H1 (cell line): ENCODE measurements at regions not wholly inside any gene's neighbourhood (a gene's known extent, or its start where the extent isn't known, plus 50 kb on each side); places are given as distances from the start of the nearest gene placed in this dataset.

Source experiments
- ATF3 ChIP-seq: IDR thresholded peaks from 2 replicates; pipeline ENCODE4 v1.6.1; 2011; ENCODE audit warnings: low read depth, mild to moderate bottlenecking, low read length; ENCODE audit not compliant: insufficient read depth
- CTCF ChIP-seq, 3 experiments: IDR thresholded peaks; 1 replicate in 2 of 3; 2 replicates in 1 of 3; pipeline versions ENCODE4 v1.5.1 to v1.6.1; 2011; ENCODE audit warnings: low read length in 3 of 3, mild to moderate bottlenecking in 3 of 3, inconsistent platforms in 2 of 3, low read depth in 1 of 3, moderate library complexity in 1 of 3; ENCODE audit not compliant: insufficient read depth in 1 of 3; ENCODE audit errors: control extremely low read depth in 1 of 3
- EZH2 ChIP-seq: fragments of 200-600 bp; sonication (generic); IDR thresholded peaks from 2 replicates; pipeline ENCODE4 v1.7.1; 2012; ENCODE audit warnings: low read depth, mild to moderate bottlenecking, moderate library complexity, low read length, inconsistent platforms; ENCODE audit not compliant: severe bottlenecking
- JUN ChIP-seq: IDR thresholded peaks from 2 replicates; pipeline ENCODE4 v1.6.1; 2011; ENCODE audit warnings: low read depth, mild to moderate bottlenecking, improper control_type of control experiment, low read length
- JUND ChIP-seq: IDR thresholded peaks from 2 replicates; pipeline ENCODE4 v1.6.1; 2011; ENCODE audit warnings: mild to moderate bottlenecking, improper control_type of control experiment, low read length
- MAX ChIP-seq: IDR thresholded peaks from 2 replicates; pipeline ENCODE4 v1.6.1; 2012; ENCODE audit warnings: inconsistent platforms
- POLR2A ChIP-seq, 2 experiments: IDR thresholded peaks; 1 replicate in 1 of 2; 2 replicates in 1 of 2; pipeline ENCODE4 v1.6.1; 2011; ENCODE audit warnings: low read depth in 2 of 2, low read length in 2 of 2, mild to moderate bottlenecking in 2 of 2; ENCODE audit errors: control extremely low read depth in 1 of 2
- POLR2AphosphoS5 ChIP-seq: IDR thresholded peaks from 2 replicates; pipeline ENCODE4 v1.6.1; 2011; ENCODE audit warnings: low read depth, low read length
- RAD21 ChIP-seq, 2 experiments: IDR thresholded peaks in 1 of 2; conservative IDR thresholded peaks in 1 of 2; 2 replicates each; pipeline ENCODE4 v1.6.1; 2011; ENCODE audit warnings: low read depth in 2 of 2, low read length in 2 of 2, improper control_type of control experiment in 1 of 2, inconsistent platforms in 1 of 2, mild to moderate bottlenecking in 1 of 2, moderate library complexity in 1 of 2
- SRF ChIP-seq: IDR thresholded peaks from 2 replicates; pipeline ENCODE4 v1.6.1; 2011; ENCODE audit warnings: mild to moderate bottlenecking, low read depth, low read length, moderate library complexity
- TBP ChIP-seq: IDR thresholded peaks from 2 replicates; pipeline ENCODE4 v1.6.1; 2011; ENCODE audit warnings: low read depth, low read length, improper control_type of control experiment

GRCh38 chr12:58981961-58982360 is 61.7 kb upstream of the LRIG3 start:
- TF ChIP-seq EZH2 (no peak), SRF (no peak), CTCF (IDR thresholded peaks at IDR 0.05; ENCODE audit: control extremely low read depth in 1 of 3, insufficient read depth in 1 of 3, low read depth in 1 of 3, low read length in 3 of 3) (no peak), TBP (no peak), POLR2AphosphoS5 (no peak), ATF3 (no peak), JUND (no peak), POLR2A (IDR thresholded peaks at IDR 0.05; ENCODE audit: control extremely low read depth in 1 of 2, low read depth in 2 of 2, low read length in 2 of 2) (no peak), JUN (no peak), RAD21 (IDR thresholded peaks at IDR 0.05 in 1 of 2, conservative IDR thresholded peaks at IDR 0.05 in 1 of 2; ENCODE audit: low read depth in 2 of 2, low read length in 2 of 2) (no peak), MAX (no peak)
